ENCODE measurements at regions not wholly inside any gene's neighbourhood (a gene's known extent, or its start where the extent isn't known, plus 50 kb on each side); places are given as distances from the start of the nearest gene placed in this dataset.

DNA sequence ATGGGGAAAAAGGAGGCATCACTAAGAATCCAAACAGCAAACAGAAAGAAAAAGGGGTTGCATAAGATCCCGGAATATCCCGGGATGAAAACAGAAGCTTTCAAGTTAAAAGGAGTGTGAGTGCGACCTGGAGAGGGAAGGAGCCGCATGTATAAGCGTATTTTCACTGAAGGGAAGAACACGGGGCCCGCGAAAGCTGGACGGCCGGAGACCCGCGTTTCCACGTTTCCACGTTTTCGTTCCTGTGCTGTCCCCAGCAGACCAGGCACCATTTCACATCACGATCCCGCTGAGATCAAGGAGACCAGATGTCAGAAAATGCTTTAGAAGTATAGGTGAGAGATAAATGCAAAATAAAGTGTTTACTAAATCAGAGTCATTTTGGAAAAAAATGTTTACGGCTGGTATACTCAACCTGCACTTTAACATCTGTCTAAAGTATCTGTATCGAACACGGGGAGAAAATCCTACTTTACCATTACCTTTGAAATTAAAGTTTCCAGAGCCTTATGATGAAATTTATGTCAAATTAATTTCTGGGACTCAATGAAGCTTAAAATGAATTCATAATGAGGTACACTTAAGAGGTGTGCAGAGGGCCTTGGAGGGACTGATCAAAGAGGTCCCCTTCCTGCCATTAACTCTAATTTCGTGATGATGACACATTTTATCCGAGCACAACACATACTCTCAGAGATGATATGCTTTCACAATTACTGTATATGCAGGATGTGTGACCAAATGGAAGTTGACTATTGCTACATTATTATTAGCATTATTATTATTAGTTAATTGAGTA is 71.0 kb upstream of the SALL3 start:
- Mint-ChIP-seq H3K36me3 (no peaks in the 10 kb centered on the region), H3K9me3 (no peaks in the 10 kb centered on the region), H3K27ac (no peak overlapping the region)
- no peak for DNase-seq (ENCODE audit: low spot score in 2 of 2)
- no peak for ATAC-seq

DNA sequence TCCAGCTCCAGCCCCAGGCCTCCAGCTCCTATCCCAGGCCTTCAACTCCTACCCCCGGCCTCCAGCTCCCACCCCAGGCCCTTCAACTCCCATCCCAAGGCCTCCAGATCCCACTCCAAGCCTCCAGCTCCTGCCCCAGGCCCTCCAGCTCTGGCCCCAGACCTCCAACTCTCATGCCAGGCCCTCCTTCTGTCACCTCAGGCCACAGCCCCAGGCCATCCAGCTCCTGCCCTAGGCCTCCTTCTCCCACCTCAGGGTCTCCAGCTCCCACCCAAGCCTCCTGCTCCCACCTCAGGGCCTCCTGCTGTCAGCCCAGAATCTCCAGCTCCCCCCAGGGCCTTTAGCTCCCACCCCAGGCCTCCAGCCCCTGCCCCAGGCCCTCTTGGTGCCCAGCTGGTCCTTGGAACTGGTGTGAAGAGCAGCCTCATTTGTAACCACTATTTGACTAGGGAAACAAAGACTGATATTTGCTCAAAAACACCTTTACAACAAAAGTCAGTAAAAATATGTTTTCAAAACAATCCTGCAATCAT is 67.8 kb upstream of the SALL3 start:
- ATAC-seq (no peak), DNase-seq (ENCODE audit: low spot score in 2 of 2) (no peak)
- Mint-ChIP-seq H3K9me3 (no peaks in the 10 kb centered on the region), H3K36me3 (no peaks in the 10 kb centered on the region), H3K27ac (no peak overlapping the region)

DNA sequence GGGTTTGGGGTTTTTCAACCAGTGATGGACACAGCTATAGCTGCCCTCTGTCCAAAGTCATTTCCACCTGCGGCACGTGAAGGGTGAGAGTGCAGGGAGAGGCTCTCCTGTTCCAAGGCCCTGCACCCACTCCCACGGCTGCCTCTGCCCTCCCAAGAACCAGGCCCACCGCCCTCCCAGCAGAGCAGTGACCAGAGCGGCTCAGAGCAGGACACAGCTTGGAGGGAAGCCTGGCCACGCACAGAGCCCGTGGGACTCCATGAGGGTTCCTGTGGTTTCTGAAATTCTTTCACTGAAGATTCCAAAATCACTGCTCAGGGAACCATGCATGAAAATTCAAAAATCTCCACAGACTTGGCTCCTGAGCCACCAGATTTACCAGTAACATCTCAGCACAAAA is 67.3 kb upstream of the SALL3 start:
- Mint-ChIP-seq H3K27ac (no peak overlapping the region), H3K9me3 (peaks cover 2 to 4% of the 10 kb centered on the region in 2 donors), H3K36me3 (no peaks in the 10 kb centered on the region)
- ATAC-seq (no peak), DNase-seq (ENCODE audit: low spot score in 2 of 2) (no peak)

DNA sequence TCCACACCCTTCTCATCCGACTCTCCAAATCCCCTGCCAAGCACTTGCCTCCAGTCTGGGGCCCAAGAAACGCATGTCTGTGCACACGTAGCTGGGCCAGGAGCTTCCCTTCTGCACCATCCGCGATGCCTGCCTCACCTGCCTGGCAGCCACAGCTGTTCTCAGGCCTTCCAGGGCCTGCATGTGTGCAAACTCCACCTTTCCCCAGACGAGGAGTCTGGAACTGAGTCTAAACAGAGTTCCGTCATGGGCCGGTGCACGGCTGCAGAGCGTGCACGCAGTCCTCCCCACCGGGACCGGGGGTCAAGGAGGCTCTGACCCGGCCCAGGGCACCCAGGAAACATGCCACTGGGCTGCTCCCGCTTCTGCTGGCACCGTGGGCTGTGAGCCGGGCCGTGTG is 66.8 kb upstream of the SALL3 start:
- H3K27ac Mint-ChIP-seq: no peak overlapping the region

DNA sequence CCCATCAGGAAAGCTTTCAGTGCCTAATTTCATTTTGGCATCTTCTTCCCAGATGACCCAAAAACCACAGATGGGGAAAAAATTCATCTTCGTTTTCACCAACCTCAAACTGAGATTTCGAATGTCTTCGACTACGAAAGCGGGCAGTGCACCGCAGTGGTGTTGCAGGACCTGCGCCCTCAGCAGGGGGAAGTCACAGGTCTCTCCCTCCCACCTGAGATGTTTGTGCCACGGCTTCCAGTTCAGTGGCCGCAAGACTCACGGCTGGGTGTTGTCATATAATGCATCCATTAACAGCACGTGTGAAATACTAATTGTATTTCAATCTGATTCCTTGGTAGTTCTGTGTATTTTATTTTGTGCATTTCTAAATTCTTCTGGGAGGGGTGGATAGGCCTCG is 66.2 kb upstream of the SALL3 start:
- Mint-ChIP-seq H3K9me3 (peaks cover 4 to 10% of the 10 kb centered on the region in 2 donors), H3K27ac (no peak overlapping the region), H3K36me3 (no peaks in the 10 kb centered on the region)
- DNase-seq (ENCODE audit: low spot score in 2 of 2) (no peak), ATAC-seq (no peak)

More for the DNA sequence above, 66.8 kb upstream of the SALL3 start:
- no peak for ATAC-seq
- Mint-ChIP-seq H3K36me3 (no peaks in the 10 kb centered on the region), H3K9me3 (peaks cover 4 to 7% of the 10 kb centered on the region in 2 donors)
- DNase-seq (ENCODE audit: low spot score in 2 of 2): no peak

DNA sequence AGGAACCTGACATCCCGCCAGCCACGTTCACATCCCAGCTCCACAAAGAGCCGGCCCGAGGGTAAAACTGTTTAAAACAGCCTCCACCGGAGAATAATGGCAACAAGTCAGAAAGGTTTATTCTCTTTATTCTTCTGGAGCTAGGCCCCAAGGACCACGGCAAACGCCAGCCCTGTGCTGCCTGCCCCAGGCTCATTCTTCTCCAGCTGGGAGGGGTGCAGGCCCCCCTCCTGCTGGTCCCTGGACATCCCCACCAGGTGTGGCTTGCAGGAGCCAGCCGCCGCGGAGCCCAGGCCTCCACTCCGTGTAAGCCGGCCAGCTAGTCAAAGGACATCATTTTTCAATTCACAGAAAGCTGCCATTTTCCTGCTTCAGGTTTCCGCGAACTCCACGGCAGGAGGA is 65.8 kb upstream of the SALL3 start:
- ATAC-seq (no peak), DNase-seq (ENCODE audit: low spot score in 2 of 2) (no peak)
- peaks cover 4 to 10% of the 10 kb centered on the region in 2 donors for H3K9me3 Mint-ChIP-seq
- no peak overlapping the region for H3K27ac Mint-ChIP-seq
- no peaks in the 10 kb centered on the region for H3K36me3 Mint-ChIP-seq

DNA sequence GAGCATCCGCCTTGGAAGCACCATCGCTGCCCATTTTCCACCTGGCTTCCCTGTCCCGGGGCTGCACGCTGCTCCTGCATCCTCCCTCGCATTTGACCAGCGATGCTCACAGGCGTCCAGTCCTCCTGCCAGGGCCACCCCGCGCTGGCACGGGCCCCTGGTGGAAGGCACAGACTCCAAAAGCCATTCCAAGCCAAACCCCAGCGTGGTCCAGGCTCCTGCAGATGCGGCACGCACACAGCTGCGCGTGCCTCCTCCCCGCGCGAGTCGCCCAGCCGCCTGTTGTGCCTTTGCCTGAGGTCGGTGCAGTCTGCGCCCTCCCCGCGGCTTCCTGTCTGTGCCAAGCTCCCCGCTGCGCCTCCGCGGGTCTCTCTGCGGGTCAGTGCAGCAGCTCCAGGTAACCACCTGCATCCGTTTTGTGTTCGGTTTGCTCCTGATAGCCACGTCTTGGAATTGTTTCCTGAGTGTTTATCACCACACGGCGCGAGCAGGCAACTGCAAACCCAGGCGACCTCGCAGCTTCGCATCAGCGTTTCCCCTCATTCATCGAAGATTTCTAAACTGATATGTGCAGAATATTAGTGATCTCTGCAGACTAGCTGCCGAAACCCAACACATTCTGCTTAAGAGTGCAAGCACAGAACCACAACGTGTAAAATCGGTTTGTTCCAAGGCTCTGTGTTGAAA is 65.2 kb upstream of the SALL3 start:
- no peaks in the 10 kb centered on the region for H3K36me3 Mint-ChIP-seq
- ATAC-seq (no peak), DNase-seq (ENCODE audit: low spot score in 2 of 2) (no peak)
- no peak overlapping the region for H3K27ac Mint-ChIP-seq
- peaks cover 4 to 10% of the 10 kb centered on the region in 2 donors for H3K9me3 Mint-ChIP-seq

DNA sequence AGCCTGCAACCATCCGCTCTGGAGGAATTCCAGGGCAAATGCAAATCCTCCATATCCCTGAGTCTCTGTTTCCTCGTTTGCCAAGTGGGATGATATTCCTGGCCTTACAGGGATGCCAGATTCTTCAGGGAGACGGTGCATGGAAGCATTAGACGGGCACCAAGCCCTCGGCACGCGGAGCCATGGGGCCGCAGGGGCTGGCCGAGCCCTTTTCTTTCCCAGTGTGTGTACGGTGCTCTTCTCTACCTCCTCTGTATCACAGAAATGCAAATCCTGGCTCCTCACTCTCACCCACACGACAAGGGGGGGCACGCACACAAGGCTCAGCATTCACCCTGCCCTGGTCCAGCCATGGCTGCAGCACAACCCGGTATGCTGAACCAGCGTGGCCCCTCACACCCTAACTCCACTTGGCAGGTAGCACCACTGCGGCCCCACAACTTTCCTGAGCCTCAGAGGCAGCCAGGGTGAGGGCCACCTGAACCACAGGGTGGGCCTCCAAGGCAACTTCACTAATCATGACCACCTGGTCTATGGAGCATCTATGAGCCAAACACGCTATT is 64.1 kb upstream of the SALL3 start:
- ATAC-seq (no peak), DNase-seq (ENCODE audit: low spot score in 2 of 2) (no peak)
- Mint-ChIP-seq H3K27ac (no peak overlapping the region), H3K36me3 (no peaks in the 10 kb centered on the region), H3K9me3 (peaks cover 4 to 10% of the 10 kb centered on the region in 2 donors)

DNA sequence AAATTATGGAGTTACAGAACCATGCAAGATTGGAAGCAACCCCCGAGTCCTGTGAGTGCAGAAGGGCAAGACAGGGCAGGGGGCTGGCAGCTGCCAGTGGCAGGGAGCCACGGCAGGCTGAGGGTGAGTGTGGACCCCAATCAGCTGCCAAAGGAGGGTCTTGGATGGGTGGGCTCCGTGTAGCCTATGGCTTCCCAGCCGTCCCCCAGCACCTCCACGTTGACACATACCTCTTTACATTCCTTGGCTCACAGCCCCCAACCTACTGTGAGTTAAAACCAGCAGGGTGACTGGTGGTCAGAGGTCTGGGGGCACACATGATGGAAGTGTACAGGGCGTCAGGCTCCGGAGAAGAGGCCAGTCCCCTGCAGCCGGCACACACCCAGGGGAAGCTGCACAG is 60.9 kb upstream of the SALL3 start:
- Mint-ChIP-seq H3K27ac (no peak overlapping the region), H3K36me3 (no peaks in the 10 kb centered on the region), H3K9me3 (peaks cover 4 to 10% of the 10 kb centered on the region in 2 donors)
- DNase-seq (ENCODE audit: low spot score in 2 of 2) (peak in 1 of 2 donors; percentile 6), ATAC-seq (no peak)

DNA sequence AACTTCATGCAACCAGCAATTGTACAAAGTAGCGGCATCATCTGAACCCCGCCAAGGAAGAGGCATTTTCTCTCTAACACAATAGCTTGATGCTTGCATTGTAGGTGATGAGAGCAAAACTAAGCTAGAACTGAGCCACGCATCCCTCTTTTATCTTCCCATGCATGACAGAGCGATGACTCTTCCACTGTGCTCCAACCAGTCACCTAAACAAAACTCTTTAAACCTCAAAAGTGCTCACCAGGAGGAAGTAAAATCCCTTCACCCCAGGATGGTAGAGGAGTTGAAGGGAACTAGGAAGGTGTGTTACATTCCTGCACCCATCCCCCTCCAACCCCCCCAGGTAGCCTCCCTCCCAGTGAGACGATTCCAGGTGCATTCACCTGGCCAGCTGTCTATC is 59.7 kb upstream of the SALL3 start:
- no peaks in the 10 kb centered on the region for H3K36me3 Mint-ChIP-seq
- no peak overlapping the region for H3K27ac Mint-ChIP-seq
- no peak for ATAC-seq
- no peak for DNase-seq (ENCODE audit: low spot score in 2 of 2)
- H3K9me3 Mint-ChIP-seq: peaks cover 4 to 10% of the 10 kb centered on the region in 2 donors

DNA sequence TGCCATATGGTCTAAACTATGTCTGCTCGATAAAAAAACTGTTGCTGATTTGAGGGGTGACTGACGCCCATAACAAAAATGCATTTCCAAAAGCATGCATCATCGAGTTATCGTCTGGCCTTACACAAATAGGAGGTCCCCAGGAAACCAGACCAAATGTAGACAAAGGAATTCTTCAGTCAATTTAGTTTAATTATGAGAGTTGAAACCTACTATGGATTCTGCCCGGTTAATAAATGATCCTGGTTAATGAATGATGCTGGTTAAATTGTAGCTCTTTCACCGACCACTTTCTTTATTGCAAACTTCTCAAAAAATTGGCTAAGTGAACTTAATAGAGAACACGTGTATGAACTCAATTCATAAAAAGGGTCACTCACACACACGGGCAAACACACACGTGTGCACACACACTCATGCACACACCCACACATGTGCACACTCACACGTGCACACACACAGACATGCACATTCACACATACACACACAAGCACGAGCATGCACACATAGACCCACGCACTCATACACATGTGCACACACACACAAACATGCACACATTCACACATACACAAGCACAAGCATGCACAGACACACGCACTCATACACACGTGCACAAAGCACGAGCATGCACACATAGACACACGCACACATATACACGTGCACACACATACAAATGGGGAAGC is 59.0 kb upstream of the SALL3 start:
- Mint-ChIP-seq H3K27ac (no peak overlapping the region), H3K9me3 (peaks cover 4 to 10% of the 10 kb centered on the region in 2 donors), H3K36me3 (no peaks in the 10 kb centered on the region)
- DNase-seq (ENCODE audit: low spot score in 2 of 2) (no peak), ATAC-seq (no peak)

DNA sequence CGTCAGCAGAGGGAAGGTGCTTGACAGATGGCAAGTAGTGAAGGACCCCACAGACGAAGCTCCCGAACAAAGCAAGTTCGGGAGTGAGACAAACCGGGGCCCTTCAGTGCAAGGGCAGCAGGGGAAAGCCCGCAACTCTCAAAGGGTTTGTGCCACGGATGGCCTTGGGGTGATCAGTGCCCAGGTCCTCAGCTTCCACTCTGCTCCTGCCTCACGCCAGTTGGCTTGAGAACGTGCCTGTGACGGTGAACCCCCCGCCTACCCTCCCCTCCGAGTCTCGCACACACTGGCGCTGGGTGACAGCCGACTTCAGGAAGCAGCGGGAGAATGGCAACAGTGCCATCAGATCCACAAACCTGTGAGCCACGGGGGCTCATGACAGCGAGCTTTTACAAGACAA is 56.8 kb upstream of the SALL3 start:
- H3K36me3 Mint-ChIP-seq: no peaks in the 10 kb centered on the region
- no peak for DNase-seq (ENCODE audit: low spot score in 2 of 2)
- peaks cover 0 to 2% of the 10 kb centered on the region in 2 donors for H3K9me3 Mint-ChIP-seq
- no peak overlapping the region for H3K27ac Mint-ChIP-seq
- no peak for ATAC-seq

DNA sequence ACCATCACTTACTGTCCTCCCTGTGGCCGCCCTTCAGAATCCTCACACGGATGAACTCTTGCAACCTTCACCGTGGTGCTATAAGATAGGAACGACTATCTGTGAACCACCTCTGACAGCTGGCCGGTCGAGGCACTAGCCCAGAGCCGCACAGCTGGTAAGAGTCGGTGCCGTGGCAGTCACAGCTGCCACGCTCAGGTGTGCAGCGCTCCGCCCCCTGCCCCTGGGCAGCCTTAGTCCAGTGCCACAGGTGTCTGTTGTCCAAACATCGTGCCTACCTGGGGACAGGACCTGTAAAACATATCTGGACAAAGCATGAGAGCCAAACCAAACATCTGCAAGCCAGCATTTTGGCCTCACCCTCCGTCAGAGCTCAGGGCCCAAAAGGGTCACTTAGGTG is 55.3 kb upstream of the SALL3 start:
- Mint-ChIP-seq H3K27ac (no peak overlapping the region), H3K9me3 (no peaks in the 10 kb centered on the region), H3K36me3 (no peaks in the 10 kb centered on the region)
- DNase-seq (ENCODE audit: low spot score in 2 of 2) (no peak), ATAC-seq (no peak)

DNA sequence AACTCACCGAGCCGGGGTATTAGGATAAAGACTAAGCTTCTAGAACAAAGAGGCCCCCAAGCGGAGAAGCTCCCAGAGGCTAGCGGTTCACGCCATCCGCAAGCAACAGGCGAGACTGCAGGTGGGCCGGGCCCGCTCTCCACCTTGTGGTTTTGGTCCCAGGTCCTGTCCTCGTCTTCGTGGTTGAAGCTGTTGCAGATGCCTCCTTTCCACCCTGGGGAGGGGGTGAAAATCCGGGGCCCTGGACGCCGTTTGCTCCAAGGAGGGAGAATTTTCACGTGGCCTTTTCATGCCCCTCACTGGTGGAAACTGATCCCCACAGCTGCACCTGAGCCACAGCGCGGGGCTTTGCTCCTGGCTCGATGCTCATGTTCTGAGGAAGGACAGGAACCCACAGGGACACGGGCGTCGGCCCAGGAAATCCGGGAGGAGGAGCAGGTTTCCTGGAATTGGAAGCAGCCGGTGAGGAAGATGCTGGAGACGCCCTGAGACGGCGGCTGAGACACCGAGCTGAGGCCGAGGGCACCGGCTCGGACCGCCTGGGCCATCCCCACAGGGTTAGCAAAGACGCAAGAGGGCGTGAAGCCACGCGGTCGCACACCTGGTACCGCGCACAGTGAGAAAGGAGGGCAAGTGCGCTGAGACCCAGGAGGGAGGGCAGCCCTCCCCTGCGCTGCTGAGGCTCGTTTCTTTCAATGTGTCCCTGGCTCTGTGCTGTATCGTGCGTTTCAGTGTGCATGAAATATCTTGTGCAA is 54.7 kb upstream of the SALL3 start:
- Mint-ChIP-seq H3K27ac (no peak overlapping the region), H3K9me3 (no peaks in the 10 kb centered on the region), H3K36me3 (no peaks in the 10 kb centered on the region)
- no peak for DNase-seq (ENCODE audit: low spot score in 2 of 2)
- no peak for ATAC-seq

DNA sequence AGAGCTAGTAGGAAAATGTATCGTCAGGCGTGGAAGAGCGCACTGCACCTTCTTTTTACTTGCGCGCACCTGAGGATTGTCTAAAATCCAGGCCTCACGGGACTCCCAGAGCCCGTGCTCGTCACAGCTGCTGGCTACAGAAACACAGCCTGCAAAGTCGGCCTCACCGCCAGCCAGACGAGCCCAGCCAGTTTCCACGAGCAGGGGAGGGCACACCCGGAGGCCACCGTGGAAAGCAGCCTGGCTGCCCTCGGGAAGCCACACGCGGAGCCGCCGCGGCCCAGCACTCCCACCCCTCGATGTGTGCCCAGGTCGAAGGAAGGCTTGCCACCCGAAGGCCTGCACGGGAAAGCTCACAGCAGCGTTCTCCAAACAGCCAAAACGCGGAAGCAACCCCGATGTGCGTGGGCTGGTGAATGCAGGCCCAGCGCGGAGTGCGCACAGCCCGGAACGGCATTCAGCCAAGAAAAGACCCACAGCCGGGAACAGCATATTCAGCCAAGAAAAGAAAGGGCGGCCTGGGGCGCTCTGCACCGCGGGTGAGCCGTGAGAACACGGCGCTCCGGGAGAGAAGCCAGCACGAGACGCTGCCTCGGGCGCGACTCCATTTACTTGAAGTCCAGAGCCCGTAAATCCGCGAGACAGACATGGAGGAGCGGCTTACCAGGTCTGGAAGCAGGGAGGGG is 53.9 kb upstream of the SALL3 start:
- no peaks in the 10 kb centered on the region for H3K36me3 Mint-ChIP-seq
- ATAC-seq: no peak

DNA sequence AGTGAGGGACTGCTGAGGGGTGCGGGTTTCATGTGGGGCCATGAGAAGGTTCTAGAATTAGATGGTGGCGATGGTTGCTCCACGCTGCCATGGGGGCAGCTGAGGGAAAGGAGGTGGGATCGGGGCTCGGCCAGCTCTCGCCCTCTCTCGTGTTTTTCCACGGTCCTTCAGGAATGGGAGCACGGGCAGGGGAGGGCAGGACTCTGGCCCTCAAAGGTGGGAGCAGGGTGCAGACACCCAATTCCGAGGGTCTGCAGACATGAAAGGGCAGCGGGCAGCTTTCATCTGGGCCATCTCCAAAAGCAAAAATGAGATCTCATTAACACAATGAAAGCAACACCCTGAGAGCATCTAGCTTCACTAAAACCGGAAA is 53.4 kb upstream of the SALL3 start:
- DNase-seq (ENCODE audit: low spot score in 2 of 2) (no peak), ATAC-seq (no peak)
- no peaks in the 10 kb centered on the region for H3K9me3 Mint-ChIP-seq
- no peak overlapping the region for H3K27ac Mint-ChIP-seq
- H3K36me3 Mint-ChIP-seq: no peaks in the 10 kb centered on the region

More for the DNA sequence above, 53.9 kb upstream of the SALL3 start:
- no peak for DNase-seq (ENCODE audit: low spot score in 2 of 2)
- no peak overlapping the region for H3K27ac Mint-ChIP-seq
- no peaks in the 10 kb centered on the region for H3K9me3 Mint-ChIP-seq
